ENCODE measurements at regions not wholly inside any gene's neighbourhood (a gene's known extent, or its start where the extent isn't known, plus 50 kb on each side); places are given as distances from the start of the nearest gene placed in this dataset.
"Not testable (repeated sequence)": the region's sequence is repeated elsewhere in the genome, so short reads cannot be mapped to it uniquely, and the experiment has no call there.

GRCh38 chr15:30470601-30471365 lies 56.7 kb upstream of the GOLGA8R start:
- H3K4me3 ChIP-seq (ENCODE audit: low read length) = peak overlapping the region; percentile 22
- not testable (repeated sequence) for H3K9me3 ChIP-seq (ENCODE audit: low read depth, low read length); H3K4me1 ChIP-seq (ENCODE audit: insufficient read depth, low read length)

GRCh38 chr15:30471366-30471749 lies 57.3 kb upstream of the GOLGA8R start:
- H3K4me1 ChIP-seq (ENCODE audit: insufficient read depth, low read length); H3K27me3 ChIP-seq (ENCODE audit: insufficient read depth, low read length); H3K9me3 ChIP-seq (ENCODE audit: low read depth, low read length): not testable (repeated sequence)
- peak overlapping the region; percentile 22 for H3K4me3 ChIP-seq (ENCODE audit: low read length)

More at GRCh38 chr15:30470601-30471365, 56.7 kb upstream of the GOLGA8R start:
- H3K27me3 ChIP-seq (ENCODE audit: insufficient read depth, low read length) = not testable (repeated sequence)

GRCh38 chr15:30471817-30472551 lies 57.9 kb upstream of the GOLGA8R start:
- not testable (repeated sequence) for H3K4me3 ChIP-seq (ENCODE audit: low read length); H3K27me3 ChIP-seq (ENCODE audit: insufficient read depth, low read length); H3K9me3 ChIP-seq (ENCODE audit: low read depth, low read length); H3K4me1 ChIP-seq (ENCODE audit: insufficient read depth, low read length)

- not testable (repeated sequence) for H3K9me3 ChIP-seq (ENCODE audit: low read depth, low read length); H3K27me3 ChIP-seq (ENCODE audit: insufficient read depth, low read length); H3K4me3 ChIP-seq (ENCODE audit: low read length); H3K4me1 ChIP-seq (ENCODE audit: insufficient read depth, low read length)
These were observed 67.0 kb upstream of the GOLGA8Q start for GRCh38 chr15:30484887-30485286.

- H3K4me1 ChIP-seq (ENCODE audit: insufficient read depth, low read length); H3K27me3 ChIP-seq (ENCODE audit: insufficient read depth, low read length); H3K9me3 ChIP-seq (ENCODE audit: low read depth, low read length); H3K4me3 ChIP-seq (ENCODE audit: low read length): not testable (repeated sequence)
These were observed 62.6 kb upstream of the GOLGA8Q start for GRCh38 chr15:30489237-30489636.

- not testable (repeated sequence) for H3K4me1 ChIP-seq (ENCODE audit: insufficient read depth, low read length); H3K9me3 ChIP-seq (ENCODE audit: low read depth, low read length); H3K4me3 ChIP-seq (ENCODE audit: low read length); H3K27me3 ChIP-seq (ENCODE audit: insufficient read depth, low read length)
These were observed 61.5 kb upstream of the GOLGA8Q start for GRCh38 chr15:30490334-30490733.

GRCh38 chr15:30493947-30494346 lies 57.9 kb upstream of the GOLGA8Q start:
- H3K4me1 ChIP-seq (ENCODE audit: insufficient read depth, low read length); H3K27me3 ChIP-seq (ENCODE audit: insufficient read depth, low read length); H3K9me3 ChIP-seq (ENCODE audit: low read depth, low read length); H3K4me3 ChIP-seq (ENCODE audit: low read length): not testable (repeated sequence)

GRCh38 chr15:30497275-30497674 lies 54.6 kb upstream of the GOLGA8Q start:
- not testable (repeated sequence) for H3K27me3 ChIP-seq (ENCODE audit: insufficient read depth, low read length); H3K4me3 ChIP-seq (ENCODE audit: low read length); H3K9me3 ChIP-seq (ENCODE audit: low read depth, low read length); H3K4me1 ChIP-seq (ENCODE audit: insufficient read depth, low read length)

GRCh38 chr15:30499233-30499632 lies 52.6 kb upstream of the GOLGA8Q start:
- H3K4me1 ChIP-seq (ENCODE audit: insufficient read depth, low read length); H3K9me3 ChIP-seq (ENCODE audit: low read depth, low read length); H3K27me3 ChIP-seq (ENCODE audit: insufficient read depth, low read length); H3K4me3 ChIP-seq (ENCODE audit: low read length): not testable (repeated sequence)

GRCh38 chr15:30500511-30500910 lies 51.3 kb upstream of the GOLGA8Q start:
- H3K4me1 ChIP-seq (ENCODE audit: insufficient read depth, low read length); H3K4me3 ChIP-seq (ENCODE audit: low read length); H3K9me3 ChIP-seq (ENCODE audit: low read depth, low read length); H3K27me3 ChIP-seq (ENCODE audit: insufficient read depth, low read length): not testable (repeated sequence)

All from mononuclear cell (primary cell).